ENCODE measurements at regions not wholly inside any gene's neighbourhood (a gene's known extent, or its start where the extent isn't known, plus 50 kb on each side); places are given as distances from the start of the nearest gene placed in this dataset.

DNA sequence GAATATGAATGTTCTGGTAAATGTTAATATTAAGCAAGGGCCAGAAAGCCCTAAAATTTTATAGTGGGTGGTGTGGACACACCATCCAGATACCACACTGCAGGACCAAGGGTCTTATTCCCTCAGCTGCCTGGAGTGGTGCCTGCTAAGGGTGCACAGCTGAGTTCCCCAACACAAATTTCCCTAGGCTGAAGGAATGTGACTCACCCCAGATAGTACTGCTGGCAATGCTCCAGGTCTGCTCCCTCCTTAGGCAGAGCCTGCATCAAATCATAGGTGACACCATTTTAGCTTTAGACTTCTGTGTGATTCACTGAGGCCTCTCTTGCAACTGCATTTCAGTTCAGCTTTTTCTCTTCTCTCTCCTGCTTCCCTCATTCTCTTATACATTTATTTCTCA is 321.1 kb downstream of the SATB2 start:
- TF ChIP-seq, protein P1, sequence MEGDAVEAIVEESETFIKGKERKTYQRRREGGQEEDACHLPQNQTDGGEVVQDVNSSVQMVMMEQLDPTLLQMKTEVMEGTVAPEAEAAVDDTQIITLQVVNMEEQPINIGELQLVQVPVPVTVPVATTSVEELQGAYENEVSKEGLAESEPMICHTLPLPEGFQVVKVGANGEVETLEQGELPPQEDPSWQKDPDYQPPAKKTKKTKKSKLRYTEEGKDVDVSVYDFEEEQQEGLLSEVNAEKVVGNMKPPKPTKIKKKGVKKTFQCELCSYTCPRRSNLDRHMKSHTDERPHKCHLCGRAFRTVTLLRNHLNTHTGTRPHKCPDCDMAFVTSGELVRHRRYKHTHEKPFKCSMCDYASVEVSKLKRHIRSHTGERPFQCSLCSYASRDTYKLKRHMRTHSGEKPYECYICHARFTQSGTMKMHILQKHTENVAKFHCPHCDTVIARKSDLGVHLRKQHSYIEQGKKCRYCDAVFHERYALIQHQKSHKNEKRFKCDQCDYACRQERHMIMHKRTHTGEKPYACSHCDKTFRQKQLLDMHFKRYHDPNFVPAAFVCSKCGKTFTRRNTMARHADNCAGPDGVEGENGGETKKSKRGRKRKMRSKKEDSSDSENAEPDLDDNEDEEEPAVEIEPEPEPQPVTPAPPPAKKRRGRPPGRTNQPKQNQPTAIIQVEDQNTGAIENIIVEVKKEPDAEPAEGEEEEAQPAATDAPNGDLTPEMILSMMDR (IDR thresholded peaks at IDR 0.05): no peak
- TF ChIP-seq, protein P2, sequence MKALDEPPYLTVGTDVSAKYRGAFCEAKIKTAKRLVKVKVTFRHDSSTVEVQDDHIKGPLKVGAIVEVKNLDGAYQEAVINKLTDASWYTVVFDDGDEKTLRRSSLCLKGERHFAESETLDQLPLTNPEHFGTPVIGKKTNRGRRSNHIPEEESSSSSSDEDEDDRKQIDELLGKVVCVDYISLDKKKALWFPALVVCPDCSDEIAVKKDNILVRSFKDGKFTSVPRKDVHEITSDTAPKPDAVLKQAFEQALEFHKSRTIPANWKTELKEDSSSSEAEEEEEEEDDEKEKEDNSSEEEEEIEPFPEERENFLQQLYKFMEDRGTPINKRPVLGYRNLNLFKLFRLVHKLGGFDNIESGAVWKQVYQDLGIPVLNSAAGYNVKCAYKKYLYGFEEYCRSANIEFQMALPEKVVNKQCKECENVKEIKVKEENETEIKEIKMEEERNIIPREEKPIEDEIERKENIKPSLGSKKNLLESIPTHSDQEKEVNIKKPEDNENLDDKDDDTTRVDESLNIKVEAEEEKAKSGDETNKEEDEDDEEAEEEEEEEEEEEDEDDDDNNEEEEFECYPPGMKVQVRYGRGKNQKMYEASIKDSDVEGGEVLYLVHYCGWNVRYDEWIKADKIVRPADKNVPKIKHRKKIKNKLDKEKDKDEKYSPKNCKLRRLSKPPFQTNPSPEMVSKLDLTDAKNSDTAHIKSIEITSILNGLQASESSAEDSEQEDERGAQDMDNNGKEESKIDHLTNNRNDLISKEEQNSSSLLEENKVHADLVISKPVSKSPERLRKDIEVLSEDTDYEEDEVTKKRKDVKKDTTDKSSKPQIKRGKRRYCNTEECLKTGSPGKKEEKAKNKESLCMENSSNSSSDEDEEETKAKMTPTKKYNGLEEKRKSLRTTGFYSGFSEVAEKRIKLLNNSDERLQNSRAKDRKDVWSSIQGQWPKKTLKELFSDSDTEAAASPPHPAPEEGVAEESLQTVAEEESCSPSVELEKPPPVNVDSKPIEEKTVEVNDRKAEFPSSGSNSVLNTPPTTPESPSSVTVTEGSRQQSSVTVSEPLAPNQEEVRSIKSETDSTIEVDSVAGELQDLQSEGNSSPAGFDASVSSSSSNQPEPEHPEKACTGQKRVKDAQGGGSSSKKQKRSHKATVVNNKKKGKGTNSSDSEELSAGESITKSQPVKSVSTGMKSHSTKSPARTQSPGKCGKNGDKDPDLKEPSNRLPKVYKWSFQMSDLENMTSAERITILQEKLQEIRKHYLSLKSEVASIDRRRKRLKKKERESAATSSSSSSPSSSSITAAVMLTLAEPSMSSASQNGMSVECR (CRISPR knock-in tag; IDR thresholded peaks at IDR 0.05; ENCODE audit: borderline replicate concordance): no peak
- TF ChIP-seq, protein P3, sequence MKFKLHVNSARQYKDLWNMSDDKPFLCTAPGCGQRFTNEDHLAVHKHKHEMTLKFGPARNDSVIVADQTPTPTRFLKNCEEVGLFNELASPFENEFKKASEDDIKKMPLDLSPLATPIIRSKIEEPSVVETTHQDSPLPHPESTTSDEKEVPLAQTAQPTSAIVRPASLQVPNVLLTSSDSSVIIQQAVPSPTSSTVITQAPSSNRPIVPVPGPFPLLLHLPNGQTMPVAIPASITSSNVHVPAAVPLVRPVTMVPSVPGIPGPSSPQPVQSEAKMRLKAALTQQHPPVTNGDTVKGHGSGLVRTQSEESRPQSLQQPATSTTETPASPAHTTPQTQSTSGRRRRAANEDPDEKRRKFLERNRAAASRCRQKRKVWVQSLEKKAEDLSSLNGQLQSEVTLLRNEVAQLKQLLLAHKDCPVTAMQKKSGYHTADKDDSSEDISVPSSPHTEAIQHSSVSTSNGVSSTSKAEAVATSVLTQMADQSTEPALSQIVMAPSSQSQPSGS (CRISPR knock-in tag; IDR thresholded peaks at IDR 0.05; ENCODE audit: borderline replicate concordance, low read depth): no peak
- TF ChIP-seq, protein P4, sequence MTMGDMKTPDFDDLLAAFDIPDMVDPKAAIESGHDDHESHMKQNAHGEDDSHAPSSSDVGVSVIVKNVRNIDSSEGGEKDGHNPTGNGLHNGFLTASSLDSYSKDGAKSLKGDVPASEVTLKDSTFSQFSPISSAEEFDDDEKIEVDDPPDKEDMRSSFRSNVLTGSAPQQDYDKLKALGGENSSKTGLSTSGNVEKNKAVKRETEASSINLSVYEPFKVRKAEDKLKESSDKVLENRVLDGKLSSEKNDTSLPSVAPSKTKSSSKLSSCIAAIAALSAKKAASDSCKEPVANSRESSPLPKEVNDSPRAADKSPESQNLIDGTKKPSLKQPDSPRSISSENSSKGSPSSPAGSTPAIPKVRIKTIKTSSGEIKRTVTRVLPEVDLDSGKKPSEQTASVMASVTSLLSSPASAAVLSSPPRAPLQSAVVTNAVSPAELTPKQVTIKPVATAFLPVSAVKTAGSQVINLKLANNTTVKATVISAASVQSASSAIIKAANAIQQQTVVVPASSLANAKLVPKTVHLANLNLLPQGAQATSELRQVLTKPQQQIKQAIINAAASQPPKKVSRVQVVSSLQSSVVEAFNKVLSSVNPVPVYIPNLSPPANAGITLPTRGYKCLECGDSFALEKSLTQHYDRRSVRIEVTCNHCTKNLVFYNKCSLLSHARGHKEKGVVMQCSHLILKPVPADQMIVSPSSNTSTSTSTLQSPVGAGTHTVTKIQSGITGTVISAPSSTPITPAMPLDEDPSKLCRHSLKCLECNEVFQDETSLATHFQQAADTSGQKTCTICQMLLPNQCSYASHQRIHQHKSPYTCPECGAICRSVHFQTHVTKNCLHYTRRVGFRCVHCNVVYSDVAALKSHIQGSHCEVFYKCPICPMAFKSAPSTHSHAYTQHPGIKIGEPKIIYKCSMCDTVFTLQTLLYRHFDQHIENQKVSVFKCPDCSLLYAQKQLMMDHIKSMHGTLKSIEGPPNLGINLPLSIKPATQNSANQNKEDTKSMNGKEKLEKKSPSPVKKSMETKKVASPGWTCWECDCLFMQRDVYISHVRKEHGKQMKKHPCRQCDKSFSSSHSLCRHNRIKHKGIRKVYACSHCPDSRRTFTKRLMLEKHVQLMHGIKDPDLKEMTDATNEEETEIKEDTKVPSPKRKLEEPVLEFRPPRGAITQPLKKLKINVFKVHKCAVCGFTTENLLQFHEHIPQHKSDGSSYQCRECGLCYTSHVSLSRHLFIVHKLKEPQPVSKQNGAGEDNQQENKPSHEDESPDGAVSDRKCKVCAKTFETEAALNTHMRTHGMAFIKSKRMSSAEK (CRISPR knock-in tag; IDR thresholded peaks at IDR 0.05; ENCODE audit: borderline replicate concordance): no peak
- no peak for TF ChIP-seq USF2 (CRISPR knock-in tag; IDR thresholded peaks at IDR 0.05)
- no peak for TF ChIP-seq RELA (CRISPR knock-in tag; IDR thresholded peaks at IDR 0.05; ENCODE audit: borderline replicate concordance)
- TF ChIP-seq CREB1 (CRISPR knock-in tag; IDR thresholded peaks at IDR 0.05): no peak
- TF ChIP-seq IRF2 (CRISPR knock-in tag; IDR thresholded peaks at IDR 0.05; ENCODE audit: borderline replicate concordance, low read depth): no peak
- TF ChIP-seq TEAD1 (CRISPR knock-in tag; IDR thresholded peaks at IDR 0.05): no peak
- TF ChIP-seq FOXK1 (CRISPR knock-in tag; IDR thresholded peaks at IDR 0.05): no peak
- TF ChIP-seq STAT6 (CRISPR knock-in tag; conservative IDR thresholded peaks at IDR 0.05; ENCODE audit: low read depth): no peak
- TF ChIP-seq SP1 (CRISPR knock-in tag; conservative IDR thresholded peaks at IDR 0.05): no peak
- TF ChIP-seq, protein P5, sequence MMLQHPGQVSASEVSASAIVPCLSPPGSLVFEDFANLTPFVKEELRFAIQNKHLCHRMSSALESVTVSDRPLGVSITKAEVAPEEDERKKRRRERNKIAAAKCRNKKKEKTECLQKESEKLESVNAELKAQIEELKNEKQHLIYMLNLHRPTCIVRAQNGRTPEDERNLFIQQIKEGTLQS (CRISPR knock-in tag; conservative IDR thresholded peaks at IDR 0.05): no peak

Data from WTC11 (cell line).